ENCODE measurements at regions not wholly inside any gene's neighbourhood (a gene's known extent, or its start where the extent isn't known, plus 50 kb on each side); places are given as distances from the start of the nearest gene placed in this dataset.

DNA sequence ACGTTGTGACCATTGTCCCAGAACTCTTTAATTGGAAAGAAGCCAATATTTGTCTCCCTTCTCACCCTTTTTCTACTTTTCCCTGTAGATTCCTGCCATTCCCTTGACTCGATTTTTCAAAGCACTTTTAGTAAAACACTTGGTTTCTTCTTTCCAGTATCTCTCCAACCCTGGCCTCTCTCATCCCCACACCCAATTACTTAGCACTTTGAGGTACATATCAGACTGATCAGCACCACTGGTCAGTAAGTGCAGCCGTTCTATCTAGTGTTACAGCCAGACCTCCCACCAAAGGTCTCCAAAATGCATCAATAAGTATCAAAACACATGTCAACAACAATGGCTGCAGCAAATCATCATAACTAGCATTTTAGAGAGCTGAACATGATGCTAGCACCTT, 141.9 kb downstream of the BTG1 start:
- DNase-seq (ENCODE audit: low read depth in 3 of 3, low spot score in 1 of 3) = no peak

DNA sequence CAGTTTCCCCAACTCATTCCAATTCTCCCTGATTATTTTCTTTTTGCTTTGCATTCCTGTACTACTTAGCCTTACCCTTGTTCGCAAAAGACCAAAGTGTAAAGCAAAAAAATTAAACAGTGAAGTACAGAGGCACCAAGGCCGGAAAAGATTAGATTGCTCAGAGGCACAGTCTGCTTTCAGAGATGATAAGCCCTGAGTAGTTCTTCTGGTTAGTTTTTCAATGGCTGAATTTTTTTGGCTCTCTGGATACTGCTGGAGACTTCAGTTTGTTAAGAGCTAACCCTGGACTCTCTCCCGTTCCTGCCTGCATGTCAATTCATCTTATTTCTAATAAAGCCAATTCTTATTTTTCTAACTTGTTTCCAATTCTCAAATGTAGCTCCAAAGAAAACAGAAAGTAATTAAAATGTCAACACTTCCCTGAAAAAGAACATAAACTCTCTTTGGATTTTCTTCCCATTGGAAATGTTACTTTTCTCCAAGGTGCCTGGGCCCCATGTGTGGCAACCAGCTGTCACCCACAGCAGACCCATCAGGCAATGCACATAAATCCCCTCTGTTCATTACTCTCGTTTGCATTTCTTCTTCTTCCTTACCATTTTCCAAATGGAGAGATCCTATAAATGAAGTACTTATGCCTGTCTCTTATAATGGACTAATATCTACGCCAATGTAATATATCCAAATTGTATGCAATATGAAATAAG, 142.8 kb downstream of the BTG1 start:
- no peak for DNase-seq (ENCODE audit: low read depth in 3 of 3, low spot score in 1 of 3)

DNA sequence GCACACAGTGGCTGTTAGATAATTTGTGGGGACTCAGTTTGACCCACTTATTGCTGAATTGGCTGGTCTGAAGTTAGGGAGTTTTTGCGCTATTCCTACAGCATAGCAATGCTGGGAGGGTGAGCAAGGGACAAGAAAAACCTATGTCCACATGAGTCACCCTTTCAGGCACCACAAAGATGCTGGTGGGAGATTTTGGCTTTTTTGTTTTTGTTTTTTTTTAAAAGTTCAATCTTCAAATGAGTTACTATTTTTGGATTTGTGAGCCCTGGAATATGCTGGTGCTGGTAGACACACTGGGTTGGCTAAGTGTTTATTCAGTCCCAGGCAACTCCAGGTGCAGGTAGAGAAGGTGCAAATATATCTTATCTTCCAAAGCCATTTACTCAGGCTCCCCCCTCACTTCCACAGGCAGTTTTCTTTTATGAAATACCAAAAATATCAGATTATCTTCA, 143.4 kb downstream of the BTG1 start:
- no peak for DNase-seq (ENCODE audit: low read depth in 3 of 3, low spot score in 1 of 3)

DNA sequence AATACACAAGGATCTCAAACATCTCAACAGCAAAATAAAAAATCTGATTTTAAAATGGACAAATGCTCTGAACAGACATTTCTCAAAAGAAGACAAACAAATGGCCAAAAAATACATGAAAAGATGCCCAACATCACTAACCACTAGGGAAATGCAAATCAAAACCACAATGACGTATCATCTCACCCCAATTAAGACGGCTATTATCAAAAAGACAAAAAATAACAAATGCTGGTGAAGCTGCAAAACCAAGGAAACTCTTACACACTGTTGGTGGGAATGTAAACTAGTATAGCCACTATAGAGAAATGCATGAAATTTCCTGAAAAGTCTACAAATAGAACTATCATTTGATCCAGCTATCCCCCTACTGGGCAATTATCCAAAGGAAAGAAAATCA, 145.0 kb downstream of the BTG1 start:
- no peak for DNase-seq (ENCODE audit: low read depth in 3 of 3, low spot score in 1 of 3)

DNA sequence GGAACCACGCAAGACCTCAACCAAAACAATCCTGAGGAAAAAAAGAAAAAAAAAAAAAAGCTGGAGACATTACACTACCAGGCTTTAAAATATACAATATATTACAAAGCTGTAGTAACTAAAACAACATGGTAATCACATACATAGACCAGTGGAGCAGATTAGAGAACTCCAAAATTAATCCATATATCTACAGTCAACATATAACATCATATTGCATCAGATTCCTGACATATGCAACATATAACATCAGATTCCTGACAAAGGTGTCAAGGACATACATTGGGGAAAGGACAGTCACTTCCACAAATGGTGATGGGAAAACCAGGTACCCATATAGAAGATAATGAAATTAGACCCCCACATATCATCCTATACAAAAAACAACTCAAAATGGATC, 145.8 kb downstream of the BTG1 start:
- no peak for DNase-seq (ENCODE audit: low read depth in 3 of 3, low spot score in 1 of 3)

DNA sequence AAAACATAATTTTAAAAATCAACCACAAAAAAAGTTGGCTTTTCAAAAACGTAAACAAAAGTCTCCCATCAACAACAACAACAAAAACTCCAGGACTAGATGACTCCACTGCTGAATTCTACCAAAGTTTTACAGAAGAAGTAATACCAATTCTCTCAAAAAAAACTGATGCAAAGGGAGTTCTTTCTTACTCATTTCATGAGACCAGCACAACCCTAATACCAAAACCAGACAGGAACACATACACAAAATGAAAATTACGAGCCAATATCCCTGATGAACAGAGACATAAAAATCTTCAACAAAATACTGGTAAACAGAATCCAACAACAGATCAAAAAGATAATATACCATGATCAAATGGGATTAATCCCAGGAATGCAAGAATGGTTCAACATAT, 147.3 kb downstream of the BTG1 start:
- no peak for DNase-seq (ENCODE audit: low read depth in 3 of 3, low spot score in 1 of 3)

DNA sequence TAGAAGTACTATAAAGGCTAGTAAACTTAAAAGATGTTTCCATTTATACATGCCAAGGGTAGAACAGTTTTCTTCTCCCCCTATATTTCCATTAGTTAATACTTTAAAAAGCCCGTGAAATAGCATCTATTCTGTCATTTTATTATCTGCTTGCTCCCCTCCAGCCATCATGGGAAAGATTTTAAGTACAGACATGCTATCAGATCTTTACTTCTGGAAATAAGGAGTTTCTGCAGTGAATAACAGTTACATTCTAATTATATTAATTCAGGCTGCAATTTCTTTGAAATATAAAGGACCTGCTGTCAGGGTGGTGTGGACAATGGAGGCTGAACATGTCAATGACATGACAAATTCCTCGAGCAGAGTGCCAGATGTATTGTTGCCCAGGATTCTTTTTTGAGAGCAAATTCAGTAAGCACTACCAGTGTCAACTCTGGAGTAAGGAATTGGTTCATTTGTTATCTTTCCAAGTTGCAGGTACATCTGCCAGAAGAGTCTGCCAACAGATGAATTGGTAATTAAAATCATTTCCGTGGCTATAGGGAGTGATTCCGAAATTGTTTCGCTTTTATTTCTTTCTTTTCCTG, 151.3 kb downstream of the BTG1 start:
- DNase-seq (ENCODE audit: low read depth in 3 of 3, low spot score in 1 of 3) = no peak

DNA sequence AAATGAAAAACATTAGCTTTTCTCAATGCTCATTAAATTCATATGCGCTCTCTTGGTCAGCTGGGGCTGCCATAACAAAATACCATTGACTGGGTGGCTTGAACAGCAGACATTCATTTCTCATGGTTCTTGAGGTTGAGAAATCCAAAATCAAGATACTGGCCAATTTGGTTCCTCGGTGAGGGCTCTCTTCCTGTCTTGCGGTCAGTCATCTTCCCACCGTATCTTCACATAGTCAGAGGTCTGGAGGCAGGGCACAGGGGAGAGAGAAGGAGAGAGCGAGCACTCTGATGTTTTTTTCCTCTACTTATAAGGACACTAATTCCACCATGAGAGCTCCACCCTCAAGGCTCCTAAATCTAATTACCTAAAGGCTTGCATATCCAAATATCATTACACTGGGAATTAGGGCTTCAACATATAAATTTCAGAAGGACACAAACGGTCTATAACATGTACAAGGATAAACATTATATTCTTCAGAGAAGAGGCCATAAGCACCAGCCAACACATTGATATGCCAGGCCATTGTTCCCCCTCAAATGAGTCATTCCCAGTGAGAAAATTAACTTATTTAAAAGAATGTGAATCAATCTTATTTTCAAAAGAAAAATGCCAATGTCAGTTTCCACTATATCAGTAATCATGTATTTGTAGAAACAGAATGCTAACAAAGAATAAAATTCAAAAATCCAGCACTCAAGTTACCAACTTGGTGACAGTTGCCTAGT, 152.2 kb downstream of the BTG1 start:
- no peak for DNase-seq (ENCODE audit: low read depth in 3 of 3, low spot score in 1 of 3)

DNA sequence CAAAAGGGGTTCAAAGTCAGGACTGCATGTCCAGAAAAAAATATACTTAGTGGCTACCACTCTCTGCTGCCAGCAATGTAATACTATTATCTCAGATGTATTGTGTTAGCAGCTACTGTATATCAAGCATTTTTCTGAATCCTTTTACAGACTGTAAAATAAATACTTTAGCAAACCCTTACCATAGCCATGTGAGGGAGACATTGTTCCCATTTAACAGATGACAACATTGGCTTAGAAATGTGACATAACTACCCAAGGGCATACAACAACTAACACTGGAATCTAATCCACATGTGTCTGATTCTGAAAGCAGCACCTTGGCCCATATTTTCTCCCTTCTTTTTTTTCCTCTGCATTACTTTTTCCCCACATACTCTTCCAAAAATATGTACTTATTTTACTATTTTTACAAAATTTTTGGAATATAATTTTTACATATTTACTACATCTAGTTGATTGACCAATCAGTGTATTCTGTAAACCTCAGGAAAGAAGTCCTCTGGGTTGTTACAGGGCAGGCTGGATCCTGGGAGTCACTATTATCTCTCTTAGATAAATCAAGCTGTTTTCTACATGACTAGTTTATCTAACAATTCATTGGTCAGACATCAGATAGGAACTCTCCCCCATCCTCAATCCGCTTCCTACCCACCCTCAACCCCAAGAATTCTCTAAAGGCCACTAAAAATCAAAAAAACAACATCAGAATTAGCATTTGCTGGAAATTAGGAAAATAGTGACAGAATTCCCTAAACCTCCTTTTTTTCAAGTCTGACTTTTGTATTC, 154.1 kb downstream of the BTG1 start:
- DNase-seq (ENCODE audit: low read depth in 3 of 3, low spot score in 1 of 3) = no peak

DNA sequence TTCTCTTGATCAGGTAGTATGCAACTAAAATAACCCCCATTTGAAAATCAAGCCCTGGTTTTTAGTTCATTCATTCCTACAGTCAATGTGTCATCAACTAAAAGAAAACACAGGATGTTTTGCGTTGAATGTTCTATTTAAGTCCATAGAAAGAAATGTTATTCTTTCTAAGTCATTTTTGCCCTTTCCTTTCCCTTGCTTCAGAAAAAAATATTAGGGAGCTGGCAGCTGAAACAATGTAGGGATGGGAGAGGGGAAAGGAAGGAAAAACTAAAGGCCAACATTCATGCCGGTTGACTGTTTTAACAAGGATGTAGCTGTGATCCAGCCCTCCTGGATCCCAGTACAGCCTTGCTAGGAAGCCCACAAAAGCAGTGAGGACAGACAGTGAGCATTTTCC, 155.1 kb downstream of the BTG1 start:
- DNase-seq (ENCODE audit: low read depth in 3 of 3, low spot score in 1 of 3) = no peak

DNA sequence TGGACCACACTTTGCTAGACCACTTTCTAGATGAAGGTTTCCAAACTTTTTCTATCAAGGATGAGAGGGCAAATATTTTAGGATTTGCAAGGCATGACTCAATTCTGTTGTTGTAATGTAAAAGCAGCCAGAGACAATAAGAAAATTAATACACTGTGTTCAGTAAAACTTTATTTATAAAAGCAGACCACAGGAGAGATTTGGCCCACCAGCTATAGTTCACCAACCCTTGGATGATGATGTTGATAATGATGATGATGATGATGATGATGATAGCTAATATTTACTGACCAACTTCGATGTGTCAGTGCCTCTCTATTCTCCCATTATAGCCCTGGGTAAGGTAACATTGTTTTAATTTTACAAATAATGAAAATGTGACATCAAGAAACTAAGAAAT, 156.5 kb downstream of the BTG1 start:
- no peak for DNase-seq (ENCODE audit: low read depth in 3 of 3, low spot score in 1 of 3)

DNA sequence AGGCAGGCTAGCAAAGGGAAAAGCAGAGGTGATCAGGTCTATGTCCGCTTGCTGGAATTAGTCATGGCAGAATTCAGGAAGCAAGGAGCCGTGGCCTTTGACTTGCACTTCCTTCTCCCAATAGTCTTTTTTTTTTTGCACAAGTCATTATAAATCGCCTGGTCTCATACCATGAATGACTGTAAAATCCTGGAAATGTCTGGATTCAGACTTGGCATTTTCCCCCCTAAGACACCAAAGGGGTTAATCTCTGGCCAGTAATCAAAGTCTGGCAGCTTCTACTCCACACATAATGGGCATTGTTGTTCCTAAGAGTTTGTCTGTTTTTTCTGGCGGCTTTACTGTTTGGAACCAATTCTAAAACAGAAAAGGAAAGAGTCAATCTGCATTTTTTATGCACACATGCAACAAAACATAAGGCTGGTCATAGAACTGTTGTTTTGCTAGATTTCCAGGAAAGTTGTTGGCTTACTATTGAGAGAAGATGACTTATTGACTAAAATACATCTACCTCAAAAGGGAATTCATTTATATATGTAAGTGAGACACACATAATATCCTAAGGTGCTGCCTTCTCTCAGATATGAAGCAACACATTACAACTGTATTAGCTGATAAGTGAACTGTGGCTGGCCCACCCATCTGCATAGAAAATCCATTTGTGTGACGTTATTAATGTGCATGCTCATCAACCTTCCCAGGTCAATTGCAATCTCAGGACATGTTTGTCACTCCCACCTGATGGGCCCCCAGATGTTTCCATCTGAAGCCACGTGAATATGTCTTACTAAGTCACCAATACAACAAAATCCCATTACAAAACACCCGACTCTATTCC, 157.3 kb downstream of the BTG1 start:
- no peak for DNase-seq (ENCODE audit: low read depth in 3 of 3, low spot score in 1 of 3)

DNA sequence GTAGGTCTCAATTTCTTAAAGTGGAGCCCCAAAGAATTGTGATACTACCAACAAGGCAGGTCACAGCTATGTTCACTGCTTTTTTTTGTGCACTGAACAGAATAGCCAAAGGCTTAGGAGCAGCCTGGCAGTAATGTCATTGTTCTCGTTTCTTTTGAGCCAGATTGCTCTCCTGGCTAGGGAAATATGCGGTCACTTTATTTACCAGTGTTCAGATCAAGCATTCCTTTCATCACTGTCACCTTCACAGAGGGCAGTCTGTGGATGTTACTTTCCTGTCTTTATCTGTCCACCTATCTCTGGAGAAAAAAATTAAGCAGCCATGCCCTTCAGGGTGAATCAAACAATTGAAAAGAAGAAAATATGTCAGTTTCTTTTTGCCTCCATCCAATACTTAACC, 159.6 kb downstream of the BTG1 start:
- no peak for DNase-seq (ENCODE audit: low read depth in 3 of 3, low spot score in 1 of 3)

DNA sequence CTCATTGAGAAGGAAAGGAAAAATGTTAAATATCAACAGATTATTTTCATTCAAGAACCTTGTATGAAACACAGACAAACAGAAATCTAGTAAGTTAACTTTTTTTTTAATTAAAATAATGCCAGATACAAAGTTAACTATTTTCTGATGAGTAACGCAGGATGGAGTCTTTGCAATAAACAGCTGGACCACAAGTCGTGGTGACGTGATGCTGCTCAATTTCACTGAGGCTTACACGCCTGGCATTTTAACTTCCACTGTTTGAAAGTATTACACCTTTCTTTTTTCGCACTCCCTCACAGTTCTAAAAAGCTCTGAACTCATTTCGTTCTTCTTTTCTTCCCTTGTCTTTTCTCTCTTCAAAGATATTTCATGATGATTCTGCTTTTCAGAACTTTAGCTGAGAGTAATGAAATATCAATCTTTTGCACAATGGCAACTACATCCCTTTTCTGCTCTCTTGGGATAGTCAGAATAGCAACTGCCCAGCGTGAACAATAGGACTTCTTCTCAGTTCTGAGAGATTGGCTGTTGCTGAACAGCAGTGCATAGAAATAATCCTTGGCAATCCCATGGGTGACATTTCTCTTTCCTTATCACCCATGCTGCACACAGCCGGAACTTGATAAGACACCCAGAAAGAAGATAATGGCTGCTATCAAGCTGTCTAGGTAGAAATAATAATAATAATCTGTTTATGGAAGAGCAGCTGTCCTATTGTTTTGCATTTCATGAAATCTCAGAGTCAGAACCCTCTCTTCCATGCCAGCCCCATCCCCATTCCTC, 160.5 kb downstream of the BTG1 start:
- DNase-seq (ENCODE audit: low read depth in 3 of 3, low spot score in 1 of 3) = no peak

DNA sequence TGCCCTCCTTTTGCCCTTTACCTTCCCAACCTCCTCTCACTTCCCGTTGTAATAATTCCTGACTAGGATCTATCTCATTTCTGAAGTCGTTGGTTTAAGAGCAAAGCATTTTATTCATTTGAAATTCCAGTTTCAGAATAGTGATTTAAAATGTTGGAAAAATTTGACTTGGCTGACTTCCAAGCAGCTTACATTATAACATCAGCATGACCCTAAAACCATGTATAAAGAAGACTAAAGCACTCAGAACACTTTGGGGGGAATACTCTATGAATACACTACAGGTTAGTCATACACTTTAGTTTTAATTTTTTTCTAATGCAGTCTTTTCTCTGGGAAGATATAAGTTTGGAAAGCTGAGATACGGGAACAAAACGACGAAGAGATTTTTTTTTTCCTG, 161.1 kb downstream of the BTG1 start:
- no peak for DNase-seq (ENCODE audit: low read depth in 3 of 3, low spot score in 1 of 3)

DNA sequence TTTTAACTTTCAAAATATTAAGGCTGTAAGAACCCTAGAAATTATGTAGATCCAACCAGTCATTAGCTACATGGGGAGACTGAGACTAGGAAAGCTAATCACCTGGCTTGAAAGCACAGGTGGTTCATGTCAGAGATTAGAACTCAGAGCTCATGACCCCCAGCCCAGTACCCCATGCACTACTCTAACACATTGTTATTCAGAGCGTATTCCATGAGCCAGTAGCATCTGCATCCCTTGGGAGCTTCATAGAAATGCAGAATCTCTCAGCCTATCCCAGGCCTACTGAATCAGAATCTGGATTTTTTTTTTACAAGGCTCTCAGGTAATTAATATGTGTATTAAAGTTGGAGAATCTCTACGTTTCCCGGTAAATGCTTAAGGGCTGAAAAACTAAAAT, 161.7 kb downstream of the BTG1 start:
- no peak for DNase-seq (ENCODE audit: low read depth in 3 of 3, low spot score in 1 of 3)

DNA sequence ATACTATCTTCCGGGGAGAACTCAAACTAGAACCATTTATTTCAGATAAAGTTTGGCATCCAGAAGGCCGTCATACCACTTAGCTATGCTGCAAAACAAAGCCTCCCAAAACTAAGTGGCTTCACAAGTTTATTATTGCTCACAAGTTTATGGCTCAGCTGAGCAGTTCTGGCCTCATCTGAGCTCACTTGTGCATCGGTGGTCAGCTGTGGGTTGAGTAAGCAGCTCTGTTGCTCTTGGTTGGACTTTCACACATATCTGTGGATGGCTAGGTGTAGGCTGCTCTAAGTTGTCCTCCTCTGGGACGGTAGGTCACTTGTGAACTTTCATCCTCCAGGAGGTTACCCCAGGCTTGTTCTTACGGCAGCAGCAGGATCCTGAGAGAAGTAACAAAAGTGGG, 162.7 kb downstream of the BTG1 start:
- DNase-seq (ENCODE audit: low read depth in 3 of 3, low spot score in 1 of 3) = no peak

DNA sequence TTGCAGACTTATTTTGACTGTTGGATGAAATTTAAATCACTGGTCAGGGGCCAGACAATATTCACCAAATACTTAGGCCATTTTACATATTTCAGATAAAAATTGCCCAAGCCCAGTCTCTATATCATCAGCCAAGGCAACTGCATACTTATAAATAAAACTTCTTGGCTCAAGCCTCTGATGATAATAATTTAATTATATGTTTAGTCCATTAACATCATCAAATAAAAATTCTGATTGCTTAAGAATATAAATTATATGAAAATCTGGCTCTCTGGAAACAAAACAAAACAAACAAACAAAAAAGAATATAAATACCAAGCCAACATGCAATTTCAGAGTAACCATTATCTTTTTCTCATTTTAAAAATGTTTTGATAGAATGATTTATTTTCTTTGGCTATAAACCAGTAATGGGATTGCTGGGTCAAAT, 165.2 kb downstream of the BTG1 start:
- no peak for DNase-seq (ENCODE audit: low read depth in 3 of 3, low spot score in 1 of 3)

DNA sequence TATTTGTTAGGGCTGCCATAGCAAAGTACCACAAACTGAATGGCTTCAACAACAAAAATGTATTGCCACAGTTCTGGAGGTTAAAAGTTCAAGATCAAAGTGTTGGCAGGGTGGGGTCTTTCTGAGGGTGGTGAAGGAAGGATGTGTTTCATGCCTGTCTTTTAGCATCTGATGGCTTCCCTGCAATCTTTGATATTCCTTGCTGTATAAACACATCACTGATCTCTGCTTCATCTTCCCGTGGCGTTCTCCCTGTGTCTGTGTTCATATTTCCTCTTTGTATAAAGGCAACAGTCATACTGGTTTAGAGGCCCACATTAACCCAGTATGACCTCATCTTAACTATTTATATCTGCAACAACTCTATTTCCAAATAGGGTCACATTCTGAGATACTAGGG, 167.5 kb downstream of the BTG1 start:
- DNase-seq (ENCODE audit: low read depth in 3 of 3, low spot score in 1 of 3) = peak in 1 of 3 donors; percentile 10

DNA sequence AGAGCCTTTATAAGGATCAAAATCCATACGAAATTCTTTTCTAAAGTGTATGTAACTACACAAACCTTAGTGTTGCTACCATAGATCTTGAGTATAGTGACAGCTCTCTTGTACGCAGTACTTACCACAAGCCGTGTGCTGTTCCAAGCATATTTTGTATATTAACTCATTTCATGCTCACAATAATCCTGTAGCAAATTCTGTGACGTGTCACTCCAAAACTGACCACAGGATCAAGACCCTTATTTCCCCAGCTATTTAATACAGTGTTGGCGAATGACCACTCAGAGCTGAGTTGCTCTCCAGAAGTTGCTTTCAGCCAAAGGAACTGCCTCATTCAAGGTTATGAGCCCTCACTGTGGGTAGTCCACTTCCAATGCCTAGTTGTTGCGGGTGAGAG, 169.8 kb downstream of the BTG1 start:
- no peak for DNase-seq (ENCODE audit: low read depth in 3 of 3, low spot score in 1 of 3)

Data from stimulated activated CD4-positive, alpha-beta T cell treated with anti-CD3 and anti-CD28 coated beads, TNF-alpha, amount 100 ng/mL, for 1 hour (primary cell).